H1 (cell line): ENCODE measurements at regions not wholly inside any gene's neighbourhood (a gene's known extent, or its start where the extent isn't known, plus 50 kb on each side); places are given as distances from the start of the nearest gene placed in this dataset.

Experiments
- CTCF ChIA-PET: fragments of 300-600 bp; sonication (Branson Sonifier 250); formaldehyde crosslinking; loops from one replicate; lab custom pipeline; 2021; ENCODE audit not compliant: partially characterized antibody; lab: Charles Lee
- POLR2A ChIA-PET: fragments of 300-600 bp; sonication (Branson Sonifier 250); formaldehyde crosslinking; loops from one replicate; lab custom pipeline; 2021; ENCODE audit warnings: inconsistent platforms; ENCODE audit not compliant: partially characterized antibody; lab: Charles Lee
- DNase-seq, 2 experiments: peaks; one replicate each; pipeline versions ENCODE4 v3.0.0 to v3.0.0-alpha.2; 2010 to 2022; ENCODE audit warnings: low spot score in 2 of 2, low read depth in 1 of 2, mixed read lengths in 1 of 2
- FAIRE-seq: peaks from 2 replicates; lab custom pipeline; 2011; peaks lifted over from hg19 to GRCh38; lab: Jason Lieb, UNC
- H2AFZ ChIP-seq: 2 replicates; pipeline ENCODE4 v1.8.1; 2012; ENCODE audit warnings: low read length, inconsistent platforms
- H2AK5ac ChIP-seq: 2 replicates; pipeline ENCODE4 v1.6.1; 2013; ENCODE audit warnings: low read depth, low read length
- H2BK120ac ChIP-seq: replicated peaks from 2 replicates; pipeline ENCODE3; 2013; ENCODE audit warnings: low read depth, low read length, inconsistent platforms
- H2BK12ac ChIP-seq: 2 replicates; pipeline ENCODE4 v1.6.1; 2013; ENCODE audit warnings: low read depth, low read length
- H2BK15ac ChIP-seq: 2 replicates; pipeline ENCODE4 v1.6.1; 2013; ENCODE audit warnings: low read length
- H2BK20ac ChIP-seq: 2 replicates; pipeline ENCODE4 v1.6.1; 2013; ENCODE audit warnings: low read length
- H2BK5ac ChIP-seq: 2 replicates; pipeline ENCODE4 v1.6.1; 2013; ENCODE audit warnings: low read depth, low read length
- H3K14ac ChIP-seq: 2 replicates; pipeline ENCODE4 v1.6.1; 2013; ENCODE audit warnings: inconsistent platforms; ENCODE audit not compliant: insufficient read length
- H3K18ac ChIP-seq: 2 replicates; pipeline ENCODE4 v1.6.1; 2013; ENCODE audit warnings: low read length; ENCODE audit errors: extremely low read depth
- H3K23ac ChIP-seq: 2 replicates; pipeline ENCODE4 v1.6.1; 2013; ENCODE audit warnings: inconsistent platforms; ENCODE audit not compliant: insufficient read length
- H3K23me2 ChIP-seq: 2 replicates; pipeline ENCODE4 v1.6.1; 2013; ENCODE audit warnings: low read depth, low read length
- H3K27ac ChIP-seq: 2 replicates; pipeline ENCODE4 v1.6.1; 2011; ENCODE audit warnings: low read depth, low read length, inconsistent platforms
- H3K27me3 ChIP-seq, 4 experiments: replicated peaks in 1 of 4; 1 replicate in 1 of 4; 2 replicates in 3 of 4; pipeline versions ENCODE4 v1.6.1 to v1.8.1; 2011 to 2013; ENCODE audit warnings: low read length in 3 of 4, mild to moderate bottlenecking in 3 of 4, inconsistent platforms in 2 of 4, mixed read lengths in 2 of 4, moderate library complexity in 1 of 4; ENCODE audit not compliant: control insufficient read depth in 3 of 4, insufficient read depth in 3 of 4; ENCODE audit errors: extremely low read depth in 1 of 4
- H3K36me3 ChIP-seq, 4 experiments: 2 replicates each; pipeline versions ENCODE4 v1.6.1 to v1.8.1; 2011 to 2013; ENCODE audit warnings: mild to moderate bottlenecking in 4 of 4, low read length in 3 of 4, moderate library complexity in 2 of 4, control low read depth in 1 of 4, inconsistent platforms in 1 of 4; ENCODE audit not compliant: insufficient read depth in 4 of 4, control insufficient read depth in 2 of 4
- H3K4ac ChIP-seq: replicated peaks from 2 replicates; pipeline ENCODE3; 2013; ENCODE audit warnings: low read length, low read depth, mixed read lengths, inconsistent platforms; ENCODE audit not compliant: insufficient read length
- H3K4me1 ChIP-seq, 4 experiments: replicated peaks in 1 of 4; 1 replicate in 1 of 4; 2 replicates in 3 of 4; pipeline versions ENCODE4 v1.6.1 to v1.8.1; 2011 to 2013; ENCODE audit warnings: low read length in 3 of 4, inconsistent platforms in 2 of 4, mixed read lengths in 1 of 4; ENCODE audit not compliant: insufficient read depth in 4 of 4, control insufficient read depth in 3 of 4
- H3K4me2 ChIP-seq, 2 experiments: 2 replicates each; pipeline versions ENCODE4 v1.6.1 to v1.8.1; 2011 to 2013; ENCODE audit warnings: low read depth in 2 of 2, low read length in 2 of 2, control low read depth in 1 of 2, inconsistent platforms in 1 of 2, mild to moderate bottlenecking in 1 of 2; ENCODE audit not compliant: insufficient read depth in 1 of 2
- H3K4me3 ChIP-seq, 4 experiments: fragments of 200-600, 300-600 bp in 1 of 4; sonication (generic), shearing (Covaris generic), sonication (Bioruptor Twin) in 1 of 4; 2 replicates each; pipeline versions ENCODE4 v1.5.1 to v1.8.1; 2011 to 2016; ENCODE audit warnings: low read length in 4 of 4, low read depth in 3 of 4, control low read depth in 2 of 4, inconsistent platforms in 2 of 4, mild to moderate bottlenecking in 2 of 4, mixed read lengths in 1 of 4, moderate library complexity in 1 of 4; ENCODE audit not compliant: insufficient read depth in 2 of 4; ENCODE audit errors: extremely low read depth in 1 of 4
- H3K56ac ChIP-seq: replicated peaks from 2 replicates; pipeline ENCODE3; 2013; ENCODE audit warnings: low read depth, mild to moderate bottlenecking, mixed read lengths, low read length, inconsistent platforms; ENCODE audit not compliant: insufficient read length
- H3K79me1 ChIP-seq: 2 replicates; pipeline ENCODE4 v1.6.1; 2013; ENCODE audit warnings: low read depth, low read length, control low read depth
- H3K79me2 ChIP-seq, 2 experiments: 2 replicates each; pipeline versions ENCODE4 v1.6.1 to v1.8.1; 2012 to 2013; ENCODE audit warnings: low read length in 2 of 2, mild to moderate bottlenecking in 2 of 2, inconsistent platforms in 1 of 2; ENCODE audit not compliant: insufficient read depth in 2 of 2, control insufficient read depth in 1 of 2
- H3K9ac ChIP-seq, 4 experiments: replicated peaks in 1 of 4; 1 replicate in 1 of 4; 2 replicates in 3 of 4; pipeline versions ENCODE4 v1.6.1 to v1.8.1; 2011 to 2013; ENCODE audit warnings: low read depth in 3 of 4, low read length in 3 of 4, control low read depth in 2 of 4, mild to moderate bottlenecking in 2 of 4, moderate library complexity in 2 of 4, inconsistent platforms in 1 of 4; ENCODE audit errors: extremely low read depth in 1 of 4
- H3K9me3 ChIP-seq, 2 experiments: 2 replicates each; pipeline versions ENCODE4 v1.6.1 to v1.8.1; 2012 to 2013; ENCODE audit warnings: mild to moderate bottlenecking in 2 of 2, moderate library complexity in 2 of 2, control low read depth in 1 of 2, inconsistent platforms in 1 of 2, low read depth in 1 of 2, low read length in 1 of 2, mixed read lengths in 1 of 2; ENCODE audit not compliant: insufficient read depth in 2 of 2
- H4K20me1 ChIP-seq, 2 experiments: replicated peaks in 1 of 2; 2 replicates each; pipeline versions ENCODE3 to v1.8.1; 2011 to 2013; ENCODE audit warnings: inconsistent platforms in 2 of 2, low read length in 2 of 2, mild to moderate bottlenecking in 1 of 2; ENCODE audit not compliant: insufficient read depth in 2 of 2, control insufficient read depth in 1 of 2
- H4K5ac ChIP-seq: 2 replicates; pipeline ENCODE4 v1.6.1; 2013; ENCODE audit warnings: low read length, low read depth, mixed read lengths, inconsistent platforms; ENCODE audit not compliant: insufficient read length
- H4K8ac ChIP-seq: 2 replicates; pipeline ENCODE4 v1.8.0; 2013; ENCODE audit warnings: mild to moderate bottlenecking, moderate library complexity, low read length, inconsistent platforms; ENCODE audit not compliant: insufficient read depth; ENCODE audit errors: extremely low read depth
- H4K91ac ChIP-seq: replicated peaks from 2 replicates; pipeline ENCODE3; 2013; ENCODE audit warnings: low read length, mixed read lengths, inconsistent platforms; ENCODE audit not compliant: insufficient read length
- E2F6 ChIP-seq: IDR thresholded peaks from 2 replicates; pipeline ENCODE4 v1.6.1; 2012; ENCODE audit warnings: inconsistent platforms
- EGR1 ChIP-seq: IDR thresholded peaks from 2 replicates; pipeline ENCODE4 v1.6.1; 2011; ENCODE audit warnings: low read depth, low read length, borderline replicate concordance
- RAD21 ChIP-seq, 2 experiments: IDR thresholded peaks in 1 of 2; conservative IDR thresholded peaks in 1 of 2; 2 replicates each; pipeline ENCODE4 v1.6.1; 2011; ENCODE audit warnings: low read depth in 2 of 2, low read length in 2 of 2, improper control_type of control experiment in 1 of 2, inconsistent platforms in 1 of 2, mild to moderate bottlenecking in 1 of 2, moderate library complexity in 1 of 2
- SAP30 ChIP-seq: fragments of 300-600 bp; sonication (generic); IDR thresholded peaks from 2 replicates; pipeline ENCODE4 v1.7.1; 2012; ENCODE audit warnings: low read length, moderate library complexity, mild to moderate bottlenecking, inconsistent platforms; ENCODE audit not compliant: insufficient read depth, insufficient replicate concordance
- SIX5 ChIP-seq: IDR thresholded peaks from 2 replicates; pipeline ENCODE4 v1.6.1; 2011; ENCODE audit warnings: mild to moderate bottlenecking, low read depth, low read length
- TEAD4 ChIP-seq: IDR thresholded peaks from 2 replicates; pipeline ENCODE4 v1.6.1; 2012; ENCODE audit warnings: low read depth, low read length, inconsistent platforms, mixed read lengths
- ZNF274 ChIP-seq: IDR thresholded peaks from 2 replicates; pipeline ENCODE4 v1.7.0; 2012; ENCODE audit warnings: low read length, borderline replicate concordance; ENCODE audit errors: extremely low read depth

- H3K4me2 ChIP-seq = no peak overlapping the region
- H2AK5ac ChIP-seq = no peak overlapping the region
- H4K8ac ChIP-seq = no peak overlapping the region
- H2BK5ac ChIP-seq = no peak overlapping the region
- no peak overlapping the region for H3K14ac ChIP-seq
- H4K91ac ChIP-seq = no peak overlapping the region
- FAIRE-seq (no peak), DNase-seq (no peak)
- POLR2A ChIA-PET = no interaction called here
- H4K20me1 ChIP-seq = no peaks in the 10 kb centered on the region
- H2BK12ac ChIP-seq = no peak overlapping the region
- H3K27me3 ChIP-seq = no peaks in the 10 kb centered on the region
- no peak overlapping the region for H3K27ac ChIP-seq
- no peak overlapping the region for H3K4ac ChIP-seq
- H3K23me2 ChIP-seq = no peaks in the 10 kb centered on the region
- H2AFZ ChIP-seq = no peak overlapping the region
- H2BK15ac ChIP-seq = no peak overlapping the region
- no peak overlapping the region for H3K18ac ChIP-seq
- no peaks in the 10 kb centered on the region for H3K9me3 ChIP-seq
- no peaks in the 10 kb centered on the region for H3K79me2 ChIP-seq
- no peak overlapping the region for H4K5ac ChIP-seq
- no peak overlapping the region for H3K4me3 ChIP-seq
- H2BK120ac ChIP-seq = no peak overlapping the region
- no peaks in the 10 kb centered on the region for H3K79me1 ChIP-seq
- TF ChIP-seq TEAD4 (no peak), RAD21 (IDR thresholded peaks at IDR 0.05 in 1 of 2, conservative IDR thresholded peaks at IDR 0.05 in 1 of 2; ENCODE audit: low read depth in 2 of 2, low read length in 2 of 2) (no peak), E2F6 (no peak), ZNF274 (no peak), EGR1 (no peak), SAP30 (no peak), SIX5 (no peak)
- H3K4me1 ChIP-seq = peaks cover 2 to 8% (median 4%) of the 10 kb centered on the region in 4 experiments; a peak in 4 of 7 replicates
- CTCF ChIA-PET = no interaction called here
- H3K9ac ChIP-seq = no peak overlapping the region
- no peak overlapping the region; the same call in 1 of the 2 replicates for H2BK20ac ChIP-seq
- H3K56ac ChIP-seq = no peak overlapping the region
- no peaks in the 10 kb centered on the region for H3K36me3 ChIP-seq
- no peak overlapping the region for H3K23ac ChIP-seq
Measured at GRCh38 chr2:226488034-226488433, 311.6 kb downstream of the IRS1 start.
